ENCODE measurements at regions not wholly inside any gene's neighbourhood (a gene's known extent, or its start where the extent isn't known, plus 50 kb on each side); places are given as distances from the start of the nearest gene placed in this dataset.
"Not testable (repeated sequence)": the region's sequence is repeated elsewhere in the genome, so short reads cannot be mapped to it uniquely, and the experiment has no call there.

DNA sequence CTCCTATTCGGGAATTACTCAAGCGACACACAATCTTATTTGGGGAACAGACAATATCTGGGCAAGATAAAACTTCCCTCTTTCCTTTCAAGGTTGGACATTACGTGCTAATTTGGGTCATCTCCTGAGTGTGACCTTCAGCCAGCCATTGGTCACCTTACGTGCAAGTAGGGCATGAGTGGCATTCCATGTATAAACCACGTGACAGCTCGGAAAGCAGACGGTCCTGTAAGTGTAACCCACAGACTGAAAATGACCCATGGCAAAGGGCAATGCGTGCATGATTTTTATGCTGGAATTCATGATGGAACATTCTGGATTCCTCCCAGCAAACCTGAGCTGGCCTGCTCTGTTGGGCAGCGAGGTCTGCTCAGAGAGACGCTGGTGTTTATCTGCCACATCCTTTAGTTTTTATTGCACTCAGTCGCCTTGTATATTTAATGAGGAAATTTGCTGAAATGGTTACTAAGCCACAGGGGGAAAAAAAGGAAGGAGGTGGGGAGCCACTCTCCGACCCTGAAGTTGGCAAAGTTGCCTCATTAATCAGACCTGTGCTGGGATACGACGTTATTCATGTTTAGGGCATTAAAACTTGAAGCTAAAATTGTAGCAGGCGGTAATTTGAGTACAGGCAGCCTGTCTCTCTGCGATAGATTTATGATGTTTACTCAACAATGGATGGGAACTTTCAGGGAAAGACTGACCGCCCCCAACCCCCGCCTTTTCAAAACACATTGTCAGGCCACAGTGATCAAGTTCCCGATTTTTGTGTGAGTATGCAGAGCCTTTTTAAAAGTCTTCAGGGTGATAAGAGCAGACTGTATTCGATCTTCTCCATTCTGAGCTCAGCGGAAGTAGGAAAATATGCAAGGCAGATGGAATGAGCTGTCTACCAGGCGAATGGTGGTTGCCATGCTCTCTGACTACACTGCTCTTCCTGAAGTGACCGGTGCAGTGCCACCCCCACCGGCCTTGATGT is 295.3 kb downstream of the BCL2L11 start:
- TF ChIP-seq, protein P1, sequence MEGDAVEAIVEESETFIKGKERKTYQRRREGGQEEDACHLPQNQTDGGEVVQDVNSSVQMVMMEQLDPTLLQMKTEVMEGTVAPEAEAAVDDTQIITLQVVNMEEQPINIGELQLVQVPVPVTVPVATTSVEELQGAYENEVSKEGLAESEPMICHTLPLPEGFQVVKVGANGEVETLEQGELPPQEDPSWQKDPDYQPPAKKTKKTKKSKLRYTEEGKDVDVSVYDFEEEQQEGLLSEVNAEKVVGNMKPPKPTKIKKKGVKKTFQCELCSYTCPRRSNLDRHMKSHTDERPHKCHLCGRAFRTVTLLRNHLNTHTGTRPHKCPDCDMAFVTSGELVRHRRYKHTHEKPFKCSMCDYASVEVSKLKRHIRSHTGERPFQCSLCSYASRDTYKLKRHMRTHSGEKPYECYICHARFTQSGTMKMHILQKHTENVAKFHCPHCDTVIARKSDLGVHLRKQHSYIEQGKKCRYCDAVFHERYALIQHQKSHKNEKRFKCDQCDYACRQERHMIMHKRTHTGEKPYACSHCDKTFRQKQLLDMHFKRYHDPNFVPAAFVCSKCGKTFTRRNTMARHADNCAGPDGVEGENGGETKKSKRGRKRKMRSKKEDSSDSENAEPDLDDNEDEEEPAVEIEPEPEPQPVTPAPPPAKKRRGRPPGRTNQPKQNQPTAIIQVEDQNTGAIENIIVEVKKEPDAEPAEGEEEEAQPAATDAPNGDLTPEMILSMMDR (IDR thresholded peaks at IDR 0.05; ENCODE audit: insufficient read depth, low read length) = not testable (repeated sequence)
- not testable (repeated sequence) for TF ChIP-seq GABPA (IDR thresholded peaks at IDR 0.05; ENCODE audit: low read depth); POLR2AphosphoS5 (IDR thresholded peaks at IDR 0.05; ENCODE audit: low read depth); SPI1 (IDR thresholded peaks at IDR 0.05; ENCODE audit: borderline replicate concordance, low read depth)
